Erythroblast (primary cell): ENCODE measurements at regions not wholly inside any gene's neighbourhood (a gene's known extent, or its start where the extent isn't known, plus 50 kb on each side); places are given as distances from the start of the nearest gene placed in this dataset.

ENCODE experiments used
- GATA1 ChIP-seq: IDR thresholded peaks from 2 replicates; pipeline ENCODE4 v1.6.1; 2011; ENCODE audit warnings: low read depth, mild to moderate bottlenecking, control low read depth, low read length, moderate library complexity
- POLR2A ChIP-seq: IDR thresholded peaks from 2 replicates; pipeline ENCODE4 v1.6.1; 2011; ENCODE audit warnings: mild to moderate bottlenecking, low read length

GRCh38 chr11:100557830-100558611 is 129.1 kb upstream of the ARHGAP42 start:
- TF ChIP-seq POLR2A: no peak
- TF ChIP-seq GATA1: no peak
